RWPE1 (cell line): ENCODE measurements at regions not wholly inside any gene's neighbourhood (a gene's known extent, or its start where the extent isn't known, plus 50 kb on each side); places are given as distances from the start of the nearest gene placed in this dataset.

Experiments used
- CTCF ChIA-PET: fragments of 350-600 bp; sonication (Branson Sonifier 250); formaldehyde crosslinking; extraction: SDS; loops from one replicate; lab custom pipeline; 2021; lab: Yijun Ruan, JAX
- POLR2A ChIA-PET: fragments of 400-600 bp; formaldehyde crosslinking; extraction: SDS; loops from one replicate; lab custom pipeline; 2020; ENCODE audit warnings: antibody characterized with exemption; ENCODE audit not compliant: low non-redundant PET; lab: Yijun Ruan, JAX
- DNase-seq: peaks from one replicate; pipeline ENCODE4 v3.0.0; 2012; ENCODE audit warnings: low spot score
- H3K27ac ChIP-seq: fragments of 450-650 bp; 2 replicates; pipeline ENCODE4 v1.5.1; 2017
- TF ChIP-seq, protein P1 (sequence below): fragments of 450-650 bp; conservative IDR thresholded peaks from 2 replicates; pipeline ENCODE4 v1.5.1; 2017; ENCODE audit warnings: low read depth, mild to moderate bottlenecking

DNA sequence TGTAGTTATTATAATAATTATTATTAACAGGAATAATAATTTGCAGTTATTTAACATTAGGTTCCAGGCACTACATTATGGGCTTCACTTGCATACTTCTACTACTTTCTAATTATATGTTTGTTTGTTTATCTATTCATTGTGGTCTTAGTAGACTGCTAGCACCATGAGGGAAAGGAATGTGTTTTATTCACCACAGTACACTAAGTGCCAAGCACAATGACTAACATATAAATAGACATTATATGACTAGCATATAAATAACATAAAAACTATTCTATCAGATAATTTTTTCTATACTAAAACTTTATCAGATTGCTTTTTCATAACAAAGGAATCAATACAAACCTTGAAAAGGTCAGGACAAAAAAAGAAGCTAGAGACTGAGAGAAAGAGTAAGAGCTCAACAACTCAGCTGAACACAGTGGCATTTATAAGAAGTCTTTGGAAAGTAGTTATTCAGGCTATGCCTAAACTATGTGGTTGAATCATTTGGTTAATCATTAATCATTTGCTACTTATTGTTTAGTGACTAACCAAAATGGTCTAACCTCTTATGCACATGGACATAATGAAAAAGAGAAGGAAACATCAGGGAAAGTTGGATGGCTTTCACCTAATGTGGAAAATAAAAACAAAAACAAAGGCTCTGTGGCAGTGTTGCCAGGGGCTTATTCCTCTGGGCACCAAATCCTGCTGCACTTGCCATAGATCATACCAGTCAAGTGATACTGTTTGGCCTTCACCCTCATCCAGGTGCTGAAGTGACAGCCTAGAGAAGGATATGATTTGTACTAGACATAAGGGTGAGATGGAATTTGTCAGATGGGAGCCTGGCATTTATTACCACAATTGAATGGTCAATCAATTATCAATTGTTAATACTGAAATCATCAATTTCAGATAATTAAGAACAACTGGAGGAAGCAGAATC lies 174.9 kb downstream of the ETAA1 start:
- no peak overlapping the region for H3K27ac ChIP-seq
- TF ChIP-seq, protein P1, sequence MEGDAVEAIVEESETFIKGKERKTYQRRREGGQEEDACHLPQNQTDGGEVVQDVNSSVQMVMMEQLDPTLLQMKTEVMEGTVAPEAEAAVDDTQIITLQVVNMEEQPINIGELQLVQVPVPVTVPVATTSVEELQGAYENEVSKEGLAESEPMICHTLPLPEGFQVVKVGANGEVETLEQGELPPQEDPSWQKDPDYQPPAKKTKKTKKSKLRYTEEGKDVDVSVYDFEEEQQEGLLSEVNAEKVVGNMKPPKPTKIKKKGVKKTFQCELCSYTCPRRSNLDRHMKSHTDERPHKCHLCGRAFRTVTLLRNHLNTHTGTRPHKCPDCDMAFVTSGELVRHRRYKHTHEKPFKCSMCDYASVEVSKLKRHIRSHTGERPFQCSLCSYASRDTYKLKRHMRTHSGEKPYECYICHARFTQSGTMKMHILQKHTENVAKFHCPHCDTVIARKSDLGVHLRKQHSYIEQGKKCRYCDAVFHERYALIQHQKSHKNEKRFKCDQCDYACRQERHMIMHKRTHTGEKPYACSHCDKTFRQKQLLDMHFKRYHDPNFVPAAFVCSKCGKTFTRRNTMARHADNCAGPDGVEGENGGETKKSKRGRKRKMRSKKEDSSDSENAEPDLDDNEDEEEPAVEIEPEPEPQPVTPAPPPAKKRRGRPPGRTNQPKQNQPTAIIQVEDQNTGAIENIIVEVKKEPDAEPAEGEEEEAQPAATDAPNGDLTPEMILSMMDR, result no peak
- no peak for DNase-seq
- ChIA-PET CTCF (no interaction called here), POLR2A (no interaction called here)

DNA sequence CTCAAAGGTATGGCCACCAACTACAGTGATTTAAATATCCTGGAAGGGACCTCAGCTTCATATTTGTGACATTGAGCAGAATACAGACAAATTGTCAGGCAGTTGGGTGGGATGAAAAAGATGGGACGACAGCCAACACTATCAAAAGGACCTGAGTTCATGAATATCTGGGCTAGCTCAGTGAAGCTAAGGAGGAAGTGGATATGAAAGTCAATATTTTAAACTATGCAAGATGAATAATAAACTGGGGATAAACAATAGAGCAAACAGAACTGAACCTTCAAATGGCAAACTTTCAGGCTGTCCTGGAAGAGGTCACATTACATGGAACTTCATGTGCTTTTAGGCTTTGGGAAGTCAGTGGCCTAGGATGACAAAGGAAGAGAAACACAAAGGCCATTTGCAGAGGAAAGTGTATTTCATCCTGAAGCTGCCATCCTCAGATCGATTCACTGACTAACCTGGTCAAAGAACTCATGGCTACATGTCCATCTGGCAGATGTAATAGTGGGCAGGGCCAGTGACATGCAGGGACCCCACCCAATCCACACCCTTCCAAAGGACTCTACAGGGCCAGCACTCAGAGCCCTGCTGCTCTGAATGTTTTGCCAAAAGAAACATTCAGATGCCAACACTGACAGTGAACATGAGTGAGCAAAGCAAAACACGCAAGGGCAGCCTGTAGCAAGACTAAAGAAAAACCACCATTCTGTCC lies 175.7 kb downstream of the ETAA1 start:
- POLR2A ChIA-PET, result interaction anchor here (0.7 kb wide), 1 partner anchor 8 kb away, joined by 3 read pairs; no protein-coding TSS in a partner anchor
- TF ChIP-seq, protein P1, result no peak
- CTCF ChIA-PET, result no interaction called here
- no peak for DNase-seq
- H3K27ac ChIP-seq, result peak overlapping the region; percentile 73

- POLR2A ChIA-PET, result no interaction called here
- CTCF ChIA-PET, result no interaction called here
- peak; percentile 38 for DNase-seq
- TF ChIP-seq, protein P1, result no peak
- H3K27ac ChIP-seq, result no peak overlapping the region
Measured at GRCh38 chr2:67574230-67574629, 177.1 kb downstream of the ETAA1 start.

DNA sequence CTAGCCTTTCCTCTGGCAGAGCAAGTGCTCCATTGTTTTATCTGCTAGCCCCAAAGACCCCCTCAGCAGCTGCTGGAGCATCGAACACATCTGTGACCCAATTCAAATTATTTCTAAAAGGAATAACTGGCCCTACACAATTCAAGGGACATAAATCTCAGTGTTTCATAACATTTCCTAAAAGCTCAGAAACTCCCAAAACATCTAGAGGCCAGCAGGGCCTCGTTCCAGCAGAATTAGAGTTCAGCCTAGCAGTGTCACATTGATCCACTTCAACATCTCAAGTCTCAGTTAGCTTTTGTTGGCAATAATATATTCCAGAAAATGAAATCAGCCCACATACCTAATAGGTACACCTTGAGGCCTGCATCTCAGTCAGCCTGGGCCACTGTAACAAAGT lies 179.1 kb downstream of the ETAA1 start:
- CTCF ChIA-PET, result interaction anchor here (0.6 kb wide), 1 partner anchor 366 kb away, joined by 3 read pairs; no protein-coding TSS in a partner anchor

GRCh38 chr2:67576991-67577390 lies 179.9 kb downstream of the ETAA1 start:
- TF ChIP-seq, protein P1, result no peak

More for the DNA sequence above, 179.1 kb downstream of the ETAA1 start:
- TF ChIP-seq, protein P1, result no peak
- DNase-seq, result no peak
- POLR2A ChIA-PET, result no interaction called here
- no peak overlapping the region for H3K27ac ChIP-seq

DNA sequence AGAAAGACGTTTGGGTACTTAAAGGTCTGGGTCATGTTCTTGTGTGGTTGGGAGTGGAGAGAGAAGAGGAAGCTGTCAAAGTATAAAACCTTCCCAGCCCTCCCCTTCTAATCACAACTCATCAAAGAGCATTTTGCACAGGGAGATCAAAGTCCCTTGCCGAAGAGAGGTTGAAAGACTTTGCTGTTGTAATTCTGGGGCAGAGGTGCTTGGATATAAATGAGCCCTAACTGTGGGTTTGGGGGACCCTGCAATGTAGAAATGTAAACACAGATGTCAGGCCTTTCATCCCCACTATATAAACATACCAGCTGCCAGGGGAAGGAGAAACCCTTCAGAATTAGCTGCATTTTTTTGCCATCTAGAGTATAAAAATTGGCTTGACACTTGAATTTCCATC lies 182.1 kb downstream of the ETAA1 start:
- TF ChIP-seq, protein P1, result no peak
- H3K27ac ChIP-seq, result no peak overlapping the region
- CTCF ChIA-PET, result no interaction called here
- POLR2A ChIA-PET, result no interaction called here
- DNase-seq, result no peak

More at GRCh38 chr2:67576991-67577390, 179.9 kb downstream of the ETAA1 start:
- POLR2A ChIA-PET, result no interaction called here
- DNase-seq, result no peak
- no peak overlapping the region for H3K27ac ChIP-seq
- CTCF ChIA-PET, result interaction anchor here (0.5 kb wide), 1 partner anchor 954 kb away, joined by 3 read pairs; no protein-coding TSS in a partner anchor
